Keratinocyte (primary cell): ENCODE measurements at regions not wholly inside any gene's neighbourhood (a gene's known extent, or its start where the extent isn't known, plus 50 kb on each side); places are given as distances from the start of the nearest gene placed in this dataset.

Experiments
- DNase-seq: peaks from one replicate; pipeline ENCODE4 v3.0.0-alpha.2; 2011; ENCODE audit warnings: low read depth, missing footprints, low spot score
- FAIRE-seq: peaks from 2 replicates; lab custom pipeline; 2011; peaks lifted over from hg19 to GRCh38; lab: Jason Lieb, UNC
- H2AFZ ChIP-seq: 2 replicates; pipeline ENCODE4 v1.6.0; 2012; ENCODE audit warnings: low read length, control low read depth, inconsistent platforms; ENCODE audit not compliant: control insufficient read depth
- H3K27ac ChIP-seq: 2 replicates; pipeline ENCODE4 v1.5.1; 2011; ENCODE audit warnings: low read length; ENCODE audit not compliant: control insufficient read depth, insufficient read depth
- H3K27me3 ChIP-seq: 3 replicates; pipeline ENCODE4 v1.6.0; 2011; ENCODE audit warnings: low read length; ENCODE audit not compliant: control insufficient read depth, insufficient read depth; ENCODE audit errors: extremely low read depth
- H3K36me3 ChIP-seq, 2 experiments: 2 replicates in 1 of 2; 3 replicates in 1 of 2; pipeline ENCODE4 v1.5.1; 2011; ENCODE audit warnings: low read length in 2 of 2, mild to moderate bottlenecking in 1 of 2; ENCODE audit not compliant: control insufficient read depth in 2 of 2, insufficient read depth in 2 of 2; ENCODE audit errors: extremely low read depth in 1 of 2
- H3K4me1 ChIP-seq: 3 replicates; pipeline ENCODE4 v1.5.1; 2011; ENCODE audit warnings: low read length; ENCODE audit not compliant: control insufficient read depth, insufficient read depth; ENCODE audit errors: extremely low read depth
- H3K4me2 ChIP-seq: 3 replicates; pipeline ENCODE4 v1.6.0; 2011; ENCODE audit warnings: low read depth, low read length; ENCODE audit not compliant: control insufficient read depth, insufficient read depth; ENCODE audit errors: extremely low read depth
- H3K4me3 ChIP-seq, 3 experiments: fragments of 200-600 bp in 1 of 3; sonication (generic) in 1 of 3; 2 replicates in 2 of 3; 3 replicates in 1 of 3; pipeline ENCODE4 v1.5.1; 2011 to 2016; ENCODE audit warnings: low read length in 3 of 3, mild to moderate bottlenecking in 3 of 3, control low read depth in 2 of 3, inconsistent platforms in 1 of 3, low read depth in 1 of 3, mixed read lengths in 1 of 3, mixed run types in 1 of 3, moderate library complexity in 1 of 3; ENCODE audit not compliant: control insufficient read depth in 2 of 3, insufficient read depth in 2 of 3; ENCODE audit errors: extremely low read depth in 1 of 3
- H3K79me2 ChIP-seq: 2 replicates; pipeline ENCODE4 v1.6.0; 2012; ENCODE audit warnings: low read length; ENCODE audit not compliant: control insufficient read depth, insufficient read depth
- H3K9ac ChIP-seq: 3 replicates; pipeline ENCODE4 v1.6.0; 2011; ENCODE audit warnings: low read length; ENCODE audit not compliant: control insufficient read depth, insufficient read depth; ENCODE audit errors: extremely low read depth
- H3K9me1 ChIP-seq: 3 replicates; pipeline ENCODE4 v1.6.0; 2011; ENCODE audit warnings: low read length; ENCODE audit not compliant: control insufficient read depth, insufficient read depth; ENCODE audit errors: extremely low read depth
- H3K9me3 ChIP-seq: 2 replicates; pipeline ENCODE4 v1.5.1; 2012; ENCODE audit warnings: low read depth, low read length; ENCODE audit not compliant: control insufficient read depth
- H4K20me1 ChIP-seq: 3 replicates; pipeline ENCODE4 v1.6.0; 2011; ENCODE audit warnings: low read length; ENCODE audit not compliant: control insufficient read depth, insufficient read depth; ENCODE audit errors: extremely low read depth
- EZH2 ChIP-seq: IDR thresholded peaks from one replicate; pipeline ENCODE4 v1.6.1; 2012; ENCODE audit warnings: inconsistent platforms, mild to moderate bottlenecking, low read length, moderate library complexity
- dilution Hi-C: fragments of 300-500 bp; cut with MboI; formaldehyde crosslinking; loops from one replicate; pipeline ENCODE4 v1.7.0; 2020; ENCODE audit warnings: low sequenced_read_pairs; ENCODE audit not compliant: extremely low pct_ligation_motif_present
- TF ChIP-seq, protein P1 (sequence below), 3 experiments: IDR thresholded peaks in 1 of 3; conservative IDR thresholded peaks in 1 of 3; optimal IDR thresholded peaks in 1 of 3; 2 replicates in 2 of 3; 3 replicates in 1 of 3; pipeline versions ENCODE3 to v1.5.1; 2011; ENCODE audit warnings: low read length in 3 of 3, mild to moderate bottlenecking in 3 of 3, moderate library complexity in 2 of 3, control low read depth in 1 of 3, inconsistent platforms in 1 of 3; ENCODE audit not compliant: insufficient read depth in 2 of 3; ENCODE audit errors: extremely low read depth in 1 of 3

DNA sequence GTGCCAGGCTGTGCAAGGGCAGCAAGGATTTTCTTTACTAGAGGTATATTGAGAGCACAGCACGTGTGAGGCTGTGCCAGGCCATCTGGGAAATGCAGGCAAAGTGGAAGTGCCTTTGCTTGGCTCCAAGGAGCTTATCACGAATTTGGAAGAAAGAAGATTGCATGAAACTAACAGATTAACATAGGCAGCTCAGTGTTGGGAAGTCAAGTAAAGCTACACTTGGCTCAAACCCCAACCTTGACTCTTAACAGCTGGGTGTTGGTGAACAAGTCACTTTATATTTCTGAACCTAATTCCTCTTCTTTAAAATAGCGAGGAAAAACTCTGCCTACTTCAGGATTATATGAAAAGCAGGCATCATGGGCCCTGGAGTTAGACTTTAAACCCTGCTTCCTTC, 105.2 kb downstream of the PLCE1 start:
- no peak for DNase-seq
- Histone ChIP-seq H3K27me3 (no peaks in the 10 kb centered on the region), H2AFZ (no peak overlapping the region), H3K9ac (no peak overlapping the region), H3K4me2 (no peak overlapping the region), H3K36me3 (no peaks in the 10 kb centered on the region), H3K4me1 (no peaks in the 10 kb centered on the region), H3K27ac (no peak overlapping the region), H3K4me3 (no peak overlapping the region), H4K20me1 (no peaks in the 10 kb centered on the region), H3K9me1 (no peaks in the 10 kb centered on the region), H3K9me3 (no peaks in the 10 kb centered on the region), H3K79me2 (no peaks in the 10 kb centered on the region)
- dilution Hi-C loops: no loop called here
- no peak for FAIRE-seq
- TF ChIP-seq, protein P1, sequence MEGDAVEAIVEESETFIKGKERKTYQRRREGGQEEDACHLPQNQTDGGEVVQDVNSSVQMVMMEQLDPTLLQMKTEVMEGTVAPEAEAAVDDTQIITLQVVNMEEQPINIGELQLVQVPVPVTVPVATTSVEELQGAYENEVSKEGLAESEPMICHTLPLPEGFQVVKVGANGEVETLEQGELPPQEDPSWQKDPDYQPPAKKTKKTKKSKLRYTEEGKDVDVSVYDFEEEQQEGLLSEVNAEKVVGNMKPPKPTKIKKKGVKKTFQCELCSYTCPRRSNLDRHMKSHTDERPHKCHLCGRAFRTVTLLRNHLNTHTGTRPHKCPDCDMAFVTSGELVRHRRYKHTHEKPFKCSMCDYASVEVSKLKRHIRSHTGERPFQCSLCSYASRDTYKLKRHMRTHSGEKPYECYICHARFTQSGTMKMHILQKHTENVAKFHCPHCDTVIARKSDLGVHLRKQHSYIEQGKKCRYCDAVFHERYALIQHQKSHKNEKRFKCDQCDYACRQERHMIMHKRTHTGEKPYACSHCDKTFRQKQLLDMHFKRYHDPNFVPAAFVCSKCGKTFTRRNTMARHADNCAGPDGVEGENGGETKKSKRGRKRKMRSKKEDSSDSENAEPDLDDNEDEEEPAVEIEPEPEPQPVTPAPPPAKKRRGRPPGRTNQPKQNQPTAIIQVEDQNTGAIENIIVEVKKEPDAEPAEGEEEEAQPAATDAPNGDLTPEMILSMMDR (optimal IDR thresholded peaks at IDR 0.05 in 1 of 3, IDR thresholded peaks at IDR 0.05 in 1 of 3, conservative IDR thresholded peaks at IDR 0.05 in 1 of 3; ENCODE audit: extremely low read depth in 1 of 3, insufficient read depth in 2 of 3, low read length in 3 of 3): no peak
- TF ChIP-seq EZH2: no peak

- FAIRE-seq: no peak
- H2AFZ ChIP-seq: no peak overlapping the region
- no peak overlapping the region for H3K27ac ChIP-seq
- H3K4me1 ChIP-seq: no peaks in the 10 kb centered on the region
- H3K36me3 ChIP-seq: no peaks in the 10 kb centered on the region
- no peaks in the 10 kb centered on the region for H3K9me3 ChIP-seq
- dilution Hi-C loops: no loop called here
- DNase-seq: no peak
- no peaks in the 10 kb centered on the region for H3K9me1 ChIP-seq
- no peak overlapping the region for H3K4me2 ChIP-seq
- H3K9ac ChIP-seq: no peak overlapping the region
- H3K79me2 ChIP-seq: no peaks in the 10 kb centered on the region
- H3K27me3 ChIP-seq: no peaks in the 10 kb centered on the region
- H4K20me1 ChIP-seq: no peaks in the 10 kb centered on the region
- no peak overlapping the region for H3K4me3 ChIP-seq
- TF ChIP-seq, protein P1 (optimal IDR thresholded peaks at IDR 0.05 in 1 of 3, IDR thresholded peaks at IDR 0.05 in 1 of 3, conservative IDR thresholded peaks at IDR 0.05 in 1 of 3; ENCODE audit: extremely low read depth in 1 of 3, insufficient read depth in 2 of 3, low read length in 3 of 3): no peak
- TF ChIP-seq EZH2: no peak
These were observed 108.2 kb downstream of the PLCE1 start for GRCh38 chr10:94101894-94102293.
